ENCODE measurements at regions not wholly inside any gene's neighbourhood (a gene's known extent, or its start where the extent isn't known, plus 50 kb on each side); places are given as distances from the start of the nearest gene placed in this dataset.

DNA sequence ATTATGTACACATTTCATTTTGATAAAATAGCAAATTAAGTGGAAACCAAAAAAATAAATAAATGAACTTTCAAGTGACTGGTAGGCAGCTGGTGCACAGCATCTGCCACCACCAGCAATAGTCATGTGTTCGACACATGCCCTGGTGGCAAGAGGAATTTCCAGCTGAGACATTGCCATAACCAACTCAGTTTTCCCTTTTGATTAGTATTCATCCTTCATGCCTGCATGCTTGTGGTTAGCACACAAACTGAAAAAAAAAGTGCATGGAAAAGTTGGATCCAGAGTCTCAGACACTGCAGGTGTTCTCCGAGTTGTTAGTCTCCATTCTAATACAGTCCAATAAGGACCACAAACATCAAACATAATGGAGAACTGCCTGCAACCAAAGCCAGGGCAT, 156.0 kb upstream of the SOX4 start:
- H3K9me3 ChIP-seq (ENCODE audit: control insufficient read depth, insufficient read depth, low read depth, low read length) = no peaks in the 10 kb centered on the region
- TF ChIP-seq ZNF133 (tag by site-specific recombination; IDR thresholded peaks at IDR 0.05) (no peak), ZNF169 (tag by site-specific recombination; IDR thresholded peaks at IDR 0.05) (no peak), ZSCAN16 (tag by site-specific recombination; IDR thresholded peaks at IDR 0.05) (no peak), ZNF521 (tag by site-specific recombination; IDR thresholded peaks at IDR 0.05) (no peak), ZNF37A (tag by site-specific recombination; IDR thresholded peaks at IDR 0.05) (no peak), ZNF830 (tag by site-specific recombination; IDR thresholded peaks at IDR 0.05; ENCODE audit: low read depth) (no peak), HOXD13 (CRISPR knock-in tag; IDR thresholded peaks at IDR 0.05; ENCODE audit: borderline replicate concordance) (no peak), ZNF544 (tag by site-specific recombination; IDR thresholded peaks at IDR 0.05) (no peak), ZBTB7A (tag by site-specific recombination; IDR thresholded peaks at IDR 0.05; ENCODE audit: low read depth) (no peak), ZNF112 (tag by site-specific recombination; IDR thresholded peaks at IDR 0.05) (no peak), ZNF302 (tag by site-specific recombination; IDR thresholded peaks at IDR 0.05; ENCODE audit: low read depth) (no peak), ZNF146 (tag by site-specific recombination; IDR thresholded peaks at IDR 0.05) (no peak), ZNF529 (tag by site-specific recombination; IDR thresholded peaks at IDR 0.05; ENCODE audit: insufficient replicate concordance) (no peak), SP2 (tag by site-specific recombination; IDR thresholded peaks at IDR 0.05) (no peak), ZNF416 (tag by site-specific recombination; IDR thresholded peaks at IDR 0.05) (no peak)
- TF ChIP-seq, protein P1, sequence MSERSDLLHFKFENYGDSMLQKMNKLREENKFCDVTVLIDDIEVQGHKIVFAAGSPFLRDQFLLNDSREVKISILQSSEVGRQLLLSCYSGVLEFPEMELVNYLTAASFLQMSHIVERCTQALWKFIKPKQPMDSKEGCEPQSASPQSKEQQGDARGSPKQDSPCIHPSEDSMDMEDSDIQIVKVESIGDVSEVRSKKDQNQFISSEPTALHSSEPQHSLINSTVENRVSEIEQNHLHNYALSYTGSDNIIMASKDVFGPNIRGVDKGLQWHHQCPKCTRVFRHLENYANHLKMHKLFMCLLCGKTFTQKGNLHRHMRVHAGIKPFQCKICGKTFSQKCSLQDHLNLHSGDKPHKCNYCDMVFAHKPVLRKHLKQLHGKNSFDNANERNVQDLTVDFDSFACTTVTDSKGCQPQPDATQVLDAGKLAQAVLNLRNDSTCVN (tag by site-specific recombination; optimal IDR thresholded peaks at IDR 0.05) = no peak
- TF ChIP-seq, protein P2, sequence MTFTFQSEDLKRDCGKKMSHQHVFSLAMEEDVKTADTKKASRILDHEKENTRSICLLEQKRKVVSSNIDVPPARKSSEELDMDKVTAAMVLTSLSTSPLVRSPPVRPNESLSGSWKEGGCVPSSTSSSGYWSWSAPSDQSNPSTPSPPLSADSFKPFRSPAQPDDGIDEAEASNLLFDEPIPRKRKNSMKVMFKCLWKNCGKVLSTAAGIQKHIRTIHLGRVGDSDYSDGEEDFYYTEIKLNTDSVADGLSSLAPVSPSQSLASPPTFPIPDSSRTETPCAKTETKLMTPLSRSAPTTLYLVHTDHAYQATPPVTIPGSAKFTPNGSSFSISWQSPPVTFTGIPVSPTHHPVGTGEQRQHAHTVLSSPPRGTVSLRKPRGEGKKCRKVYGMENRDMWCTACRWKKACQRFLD (tag by site-specific recombination; IDR thresholded peaks at IDR 0.05) = no peak
- TF ChIP-seq, protein P3, sequence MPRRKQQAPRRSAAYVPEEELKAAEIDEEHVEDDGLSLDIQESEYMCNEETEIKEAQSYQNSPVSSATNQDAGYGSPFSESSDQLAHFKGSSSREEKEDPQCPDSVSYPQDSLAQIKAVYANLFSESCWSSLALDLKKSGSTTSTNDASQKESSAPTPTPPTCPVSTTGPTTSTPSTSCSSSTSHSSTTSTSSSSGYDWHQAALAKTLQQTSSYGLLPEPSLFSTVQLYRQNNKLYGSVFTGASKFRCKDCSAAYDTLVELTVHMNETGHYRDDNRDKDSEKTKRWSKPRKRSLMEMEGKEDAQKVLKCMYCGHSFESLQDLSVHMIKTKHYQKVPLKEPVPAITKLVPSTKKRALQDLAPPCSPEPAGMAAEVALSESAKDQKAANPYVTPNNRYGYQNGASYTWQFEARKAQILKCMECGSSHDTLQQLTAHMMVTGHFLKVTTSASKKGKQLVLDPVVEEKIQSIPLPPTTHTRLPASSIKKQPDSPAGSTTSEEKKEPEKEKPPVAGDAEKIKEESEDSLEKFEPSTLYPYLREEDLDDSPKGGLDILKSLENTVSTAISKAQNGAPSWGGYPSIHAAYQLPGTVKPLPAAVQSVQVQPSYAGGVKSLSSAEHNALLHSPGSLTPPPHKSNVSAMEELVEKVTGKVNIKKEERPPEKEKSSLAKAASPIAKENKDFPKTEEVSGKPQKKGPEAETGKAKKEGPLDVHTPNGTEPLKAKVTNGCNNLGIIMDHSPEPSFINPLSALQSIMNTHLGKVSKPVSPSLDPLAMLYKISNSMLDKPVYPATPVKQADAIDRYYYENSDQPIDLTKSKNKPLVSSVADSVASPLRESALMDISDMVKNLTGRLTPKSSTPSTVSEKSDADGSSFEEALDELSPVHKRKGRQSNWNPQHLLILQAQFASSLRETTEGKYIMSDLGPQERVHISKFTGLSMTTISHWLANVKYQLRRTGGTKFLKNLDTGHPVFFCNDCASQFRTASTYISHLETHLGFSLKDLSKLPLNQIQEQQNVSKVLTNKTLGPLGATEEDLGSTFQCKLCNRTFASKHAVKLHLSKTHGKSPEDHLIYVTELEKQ (tag by site-specific recombination; IDR thresholded peaks at IDR 0.05; ENCODE audit: borderline replicate concordance) = no peak
- TF ChIP-seq, protein P4, sequence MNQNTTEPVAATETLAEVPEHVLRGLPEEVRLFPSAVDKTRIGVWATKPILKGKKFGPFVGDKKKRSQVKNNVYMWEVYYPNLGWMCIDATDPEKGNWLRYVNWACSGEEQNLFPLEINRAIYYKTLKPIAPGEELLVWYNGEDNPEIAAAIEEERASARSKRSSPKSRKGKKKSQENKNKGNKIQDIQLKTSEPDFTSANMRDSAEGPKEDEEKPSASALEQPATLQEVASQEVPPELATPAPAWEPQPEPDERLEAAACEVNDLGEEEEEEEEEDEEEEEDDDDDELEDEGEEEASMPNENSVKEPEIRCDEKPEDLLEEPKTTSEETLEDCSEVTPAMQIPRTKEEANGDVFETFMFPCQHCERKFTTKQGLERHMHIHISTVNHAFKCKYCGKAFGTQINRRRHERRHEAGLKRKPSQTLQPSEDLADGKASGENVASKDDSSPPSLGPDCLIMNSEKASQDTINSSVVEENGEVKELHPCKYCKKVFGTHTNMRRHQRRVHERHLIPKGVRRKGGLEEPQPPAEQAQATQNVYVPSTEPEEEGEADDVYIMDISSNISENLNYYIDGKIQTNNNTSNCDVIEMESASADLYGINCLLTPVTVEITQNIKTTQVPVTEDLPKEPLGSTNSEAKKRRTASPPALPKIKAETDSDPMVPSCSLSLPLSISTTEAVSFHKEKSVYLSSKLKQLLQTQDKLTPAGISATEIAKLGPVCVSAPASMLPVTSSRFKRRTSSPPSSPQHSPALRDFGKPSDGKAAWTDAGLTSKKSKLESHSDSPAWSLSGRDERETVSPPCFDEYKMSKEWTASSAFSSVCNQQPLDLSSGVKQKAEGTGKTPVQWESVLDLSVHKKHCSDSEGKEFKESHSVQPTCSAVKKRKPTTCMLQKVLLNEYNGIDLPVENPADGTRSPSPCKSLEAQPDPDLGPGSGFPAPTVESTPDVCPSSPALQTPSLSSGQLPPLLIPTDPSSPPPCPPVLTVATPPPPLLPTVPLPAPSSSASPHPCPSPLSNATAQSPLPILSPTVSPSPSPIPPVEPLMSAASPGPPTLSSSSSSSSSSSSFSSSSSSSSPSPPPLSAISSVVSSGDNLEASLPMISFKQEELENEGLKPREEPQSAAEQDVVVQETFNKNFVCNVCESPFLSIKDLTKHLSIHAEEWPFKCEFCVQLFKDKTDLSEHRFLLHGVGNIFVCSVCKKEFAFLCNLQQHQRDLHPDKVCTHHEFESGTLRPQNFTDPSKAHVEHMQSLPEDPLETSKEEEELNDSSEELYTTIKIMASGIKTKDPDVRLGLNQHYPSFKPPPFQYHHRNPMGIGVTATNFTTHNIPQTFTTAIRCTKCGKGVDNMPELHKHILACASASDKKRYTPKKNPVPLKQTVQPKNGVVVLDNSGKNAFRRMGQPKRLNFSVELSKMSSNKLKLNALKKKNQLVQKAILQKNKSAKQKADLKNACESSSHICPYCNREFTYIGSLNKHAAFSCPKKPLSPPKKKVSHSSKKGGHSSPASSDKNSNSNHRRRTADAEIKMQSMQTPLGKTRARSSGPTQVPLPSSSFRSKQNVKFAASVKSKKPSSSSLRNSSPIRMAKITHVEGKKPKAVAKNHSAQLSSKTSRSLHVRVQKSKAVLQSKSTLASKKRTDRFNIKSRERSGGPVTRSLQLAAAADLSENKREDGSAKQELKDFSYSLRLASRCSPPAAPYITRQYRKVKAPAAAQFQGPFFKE (tag by site-specific recombination; IDR thresholded peaks at IDR 0.05; ENCODE audit: borderline replicate concordance) = no peak
- ChIA-PET POLR2A (no interaction called here), CTCF (no interaction called here)
- no peaks in the 10 kb centered on the region; the same call in 1 of the 2 replicates for H3K4me1 ChIP-seq (ENCODE audit: control insufficient read depth, insufficient read depth, low read length)
- no peak overlapping the region for H3K27ac ChIP-seq (ENCODE audit: extremely low read depth, low read depth, low read length)
- H3K36me3 ChIP-seq (ENCODE audit: control insufficient read depth in 2 of 2, insufficient read depth in 1 of 2, low read length in 2 of 2) = no peaks in the 10 kb centered on the region
- H3K4me3 ChIP-seq (ENCODE audit: low read depth, low read length) = no peak overlapping the region
